Transverse colon (tissue), 4 donors: ENCODE measurements at regions not wholly inside any gene's neighbourhood (a gene's known extent, or its start where the extent isn't known, plus 50 kb on each side); places are given as distances from the start of the nearest gene placed in this dataset.

Experiments
- DNase-seq: peaks from one replicate; pipeline ENCODE4 v3.0.0-alpha.2; 2019
- H3K27ac ChIP-seq, 4 donors: fragments of 200-600 bp; sonication (generic); 2 replicates each; pipeline ENCODE4 v1.5.1; 2016 to 2018; ENCODE audit warnings: inconsistent platforms in 4 of 4
- H3K27me3 ChIP-seq: fragments of 200-600 bp; sonication (generic); 2 replicates; pipeline ENCODE4 v1.5.1; 2017; ENCODE audit warnings: inconsistent platforms
- H3K36me3 ChIP-seq, 4 donors: fragments of 200-600 bp; sonication (generic); 2 replicates each; pipeline ENCODE4 v1.5.1; 2017 to 2019; ENCODE audit warnings: inconsistent platforms in 4 of 4
- H3K4me1 ChIP-seq, 4 donors: fragments of 200-600 bp; sonication (generic); 2 replicates each; pipeline ENCODE4 v1.5.1; 2017 to 2020; ENCODE audit warnings: inconsistent platforms in 4 of 4
- H3K4me3 ChIP-seq, 4 donors: fragments of 200-600 bp; sonication (generic); 1 replicate in 1 of 4; 2 replicates in 3 of 4; pipeline versions ENCODE4 v1.5.1 to v1.6.1; 2017 to 2019; ENCODE audit warnings: inconsistent platforms in 4 of 4
- H3K9me3 ChIP-seq, 2 donors: fragments of 200-600 bp; sonication (generic); 2 replicates each; pipeline ENCODE4 v1.5.1; 2017 to 2019; ENCODE audit warnings: inconsistent platforms in 2 of 2
- CTCF ChIP-seq, 5 experiments: fragments of 200-600 bp in 3 of 5; fragments of 450-650 bp in 2 of 5; sonication (generic) in 3 of 5; IDR thresholded peaks; 1 replicate in 2 of 5; 2 replicates in 3 of 5; pipeline ENCODE4 v1.5.1; 2016 to 2017; ENCODE audit warnings: antibody characterized with exemption in 5 of 5, inconsistent platforms in 3 of 5, mild to moderate bottlenecking in 2 of 5, moderate library complexity in 1 of 5
- EP300 ChIP-seq: sonication (generic); formaldehyde crosslinking; IDR thresholded peaks from one replicate; pipeline ENCODE4 v1.6.1; 2017; ENCODE audit warnings: antibody characterized with exemption, low read depth
- POLR2A ChIP-seq: fragments of 450-650 bp; IDR thresholded peaks from one replicate; pipeline ENCODE4 v1.6.1; 2016; ENCODE audit warnings: antibody characterized with exemption, mild to moderate bottlenecking, moderate library complexity
- POLR2AphosphoS5 ChIP-seq, 3 donors: sonication (generic); formaldehyde crosslinking; IDR thresholded peaks; one replicate each; pipeline ENCODE4 v1.6.1; 2016; ENCODE audit warnings: antibody characterized with exemption in 3 of 3
- WGBS, 2 donors: methylation state at CpG; one replicate each; pipeline ENCODE4 v1.1.5; 2018; ENCODE audit warnings: low coverage in 1 of 2; 5-methylcytosine and 5-hydroxymethylcytosine counted together
- in situ Hi-C, 4 donors: fragments of 200-750 bp; cut with MboI; loops; one replicate each; pipeline versions ENCODE4 v1.15.0 to v1.15.1; 2017; ENCODE audit warnings: low sequenced_read_pairs in 3 of 4, low pct_ligation_motif_present in 1 of 4, low pct_unique_long_range_greater_than_20kb in 1 of 4
- intact Hi-C: fragments of 100-400 bp; cut with DNase I; formaldehyde crosslinking; loops from one replicate; pipeline ENCODE4 v1.15.1; 2023; ENCODE audit warnings: low total_unique reads

- Histone ChIP-seq H3K36me3 (no peaks in the 10 kb centered on the region), H3K9me3 (no peaks in the 10 kb centered on the region), H3K4me3 (no peak overlapping the region), H3K4me1 (peaks cover 0 to 30% (median 10%) of the 10 kb centered on the region in 4 donors), H3K27ac (peak overlapping the region in 2 of 4 donors; percentile 11 to 17), H3K27me3 (no peaks in the 10 kb centered on the region)
- intact Hi-C loops: no loop called here
- WGBS, 2 donors: 83% methylated on average over 1 of the region's 1 CpG; no CpG with 5 or more reads in 1 of the 2 donors
- in situ Hi-C loops: no loop called here
- DNase-seq: peak; percentile 29
- TF ChIP-seq POLR2A (no peak), CTCF (IDR thresholded peaks at IDR 0.05) (no peak), POLR2AphosphoS5 (IDR thresholded peaks at IDR 0.05) (peak in 1 of 3 donors; percentile 33)
Measured at GRCh38 chr9:71506821-71507220, 261.5 kb downstream of the CEMIP2 start.

GRCh38 chr9:71504636-71505035 lies 263.7 kb downstream of the CEMIP2 start:
- Histone ChIP-seq H3K4me1 (peaks cover 0 to 30% (median 10%) of the 10 kb centered on the region in 4 donors), H3K4me3 (no peak overlapping the region), H3K36me3 (no peaks in the 10 kb centered on the region), H3K27me3 (no peaks in the 10 kb centered on the region), H3K9me3 (no peaks in the 10 kb centered on the region), H3K27ac (no peak overlapping the region)
- DNase-seq: no peak
- TF ChIP-seq EP300: no peak
- TF ChIP-seq POLR2AphosphoS5 (IDR thresholded peaks at IDR 0.05): no peak
- no peak for TF ChIP-seq CTCF (IDR thresholded peaks at IDR 0.05)
- TF ChIP-seq POLR2A: no peak
- in situ Hi-C loops: no loop called here
- intact Hi-C loops: no loop called here
- 83 to 86% methylated on average over 1 to 3 of the region's 3 CpGs for WGBS, 2 donors

- H3K27me3 ChIP-seq: no peaks in the 10 kb centered on the region
- no peak overlapping the region for H3K27ac ChIP-seq
- TF ChIP-seq POLR2A (no peak), EP300 (no peak)
- no peak overlapping the region for H3K4me3 ChIP-seq
- intact Hi-C loops (no loop called here), in situ Hi-C loops (no loop called here)
- no peak for DNase-seq
- H3K36me3 ChIP-seq: no peaks in the 10 kb centered on the region
- peaks cover 0 to 3% of the 10 kb centered on the region in 2 donors for H3K9me3 ChIP-seq
- H3K4me1 ChIP-seq: no peaks in the 10 kb centered on the region
- 89% methylated on average over 1 of the region's 1 CpG; no CpG with 5 or more reads in 1 of the 2 donors for WGBS, 2 donors
Measured at GRCh38 chr9:71498691-71499090, 269.6 kb downstream of the CEMIP2 start.

GRCh38 chr9:71490810-71491209 lies 277.5 kb downstream of the CEMIP2 start:
- in situ Hi-C loops (no loop called here), intact Hi-C loops (no loop called here)
- TF ChIP-seq POLR2AphosphoS5 (IDR thresholded peaks at IDR 0.05) (no peak), CTCF (IDR thresholded peaks at IDR 0.05) (peak in 1 of 5 experiments; percentile 6)
- no peaks in the 10 kb centered on the region for H3K9me3 ChIP-seq
- no peak overlapping the region for H3K27ac ChIP-seq
- no peaks in the 10 kb centered on the region for H3K27me3 ChIP-seq
- H3K36me3 ChIP-seq: no peaks in the 10 kb centered on the region
- 41 to 44% methylated on average over 2 of the region's 2 CpGs for WGBS, 2 donors
- H3K4me1 ChIP-seq: no peaks in the 10 kb centered on the region
- DNase-seq: no peak
- no peak overlapping the region for H3K4me3 ChIP-seq

- WGBS, 2 donors: 71% methylated on average over 6 of the region's 6 CpGs; no CpG with 5 or more reads in 1 of the 2 donors
- Histone ChIP-seq H3K4me1 (no peaks in the 10 kb centered on the region), H3K36me3 (no peaks in the 10 kb centered on the region), H3K27ac (no peak overlapping the region), H3K4me3 (no peak overlapping the region), H3K27me3 (no peaks in the 10 kb centered on the region), H3K9me3 (no peaks in the 10 kb centered on the region)
- TF ChIP-seq EP300: no peak
- no peak for TF ChIP-seq POLR2A
- TF ChIP-seq CTCF (IDR thresholded peaks at IDR 0.05): no peak
- TF ChIP-seq POLR2AphosphoS5 (IDR thresholded peaks at IDR 0.05): no peak
- in situ Hi-C loops (no loop called here), intact Hi-C loops (no loop called here)
- no peak for DNase-seq
Measured at GRCh38 chr9:71487061-71487460, 281.3 kb downstream of the CEMIP2 start.
